ENCODE measurements at regions not wholly inside any gene's neighbourhood (a gene's known extent, or its start where the extent isn't known, plus 50 kb on each side); places are given as distances from the start of the nearest gene placed in this dataset.

DNA sequence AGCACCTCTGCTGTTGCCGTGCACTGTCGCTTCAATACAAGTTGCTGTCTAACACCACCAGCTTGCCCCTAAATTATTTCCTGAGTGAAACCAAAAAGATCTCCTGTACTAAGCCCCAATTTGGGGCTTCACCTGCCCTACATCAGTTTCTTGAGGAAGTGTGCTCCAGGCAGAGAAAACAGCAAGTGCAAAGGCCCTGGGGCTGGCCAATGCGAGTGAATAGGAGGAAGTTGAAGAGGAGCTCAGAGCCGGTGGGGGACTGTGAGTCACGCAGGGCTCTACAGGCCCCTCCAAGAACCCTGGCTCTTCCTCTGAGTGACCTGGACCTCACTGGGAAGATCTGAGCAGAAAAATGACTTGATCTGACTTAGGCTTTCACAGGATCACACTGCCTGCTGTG is 117.2 kb downstream of the IPO8 start:
- TF ChIP-seq, protein P1, sequence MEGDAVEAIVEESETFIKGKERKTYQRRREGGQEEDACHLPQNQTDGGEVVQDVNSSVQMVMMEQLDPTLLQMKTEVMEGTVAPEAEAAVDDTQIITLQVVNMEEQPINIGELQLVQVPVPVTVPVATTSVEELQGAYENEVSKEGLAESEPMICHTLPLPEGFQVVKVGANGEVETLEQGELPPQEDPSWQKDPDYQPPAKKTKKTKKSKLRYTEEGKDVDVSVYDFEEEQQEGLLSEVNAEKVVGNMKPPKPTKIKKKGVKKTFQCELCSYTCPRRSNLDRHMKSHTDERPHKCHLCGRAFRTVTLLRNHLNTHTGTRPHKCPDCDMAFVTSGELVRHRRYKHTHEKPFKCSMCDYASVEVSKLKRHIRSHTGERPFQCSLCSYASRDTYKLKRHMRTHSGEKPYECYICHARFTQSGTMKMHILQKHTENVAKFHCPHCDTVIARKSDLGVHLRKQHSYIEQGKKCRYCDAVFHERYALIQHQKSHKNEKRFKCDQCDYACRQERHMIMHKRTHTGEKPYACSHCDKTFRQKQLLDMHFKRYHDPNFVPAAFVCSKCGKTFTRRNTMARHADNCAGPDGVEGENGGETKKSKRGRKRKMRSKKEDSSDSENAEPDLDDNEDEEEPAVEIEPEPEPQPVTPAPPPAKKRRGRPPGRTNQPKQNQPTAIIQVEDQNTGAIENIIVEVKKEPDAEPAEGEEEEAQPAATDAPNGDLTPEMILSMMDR (IDR thresholded peaks at IDR 0.05) = no peak
- TF ChIP-seq POLR2A (IDR thresholded peaks at IDR 0.05) (no peak), POLR2AphosphoS5 (IDR thresholded peaks at IDR 0.05) (no peak), EP300 (IDR thresholded peaks at IDR 0.05) (no peak)

Data from suprapubic skin (tissue), 4 donors.